ENCODE measurements at regions not wholly inside any gene's neighbourhood (a gene's known extent, or its start where the extent isn't known, plus 50 kb on each side); places are given as distances from the start of the nearest gene placed in this dataset.

DNA sequence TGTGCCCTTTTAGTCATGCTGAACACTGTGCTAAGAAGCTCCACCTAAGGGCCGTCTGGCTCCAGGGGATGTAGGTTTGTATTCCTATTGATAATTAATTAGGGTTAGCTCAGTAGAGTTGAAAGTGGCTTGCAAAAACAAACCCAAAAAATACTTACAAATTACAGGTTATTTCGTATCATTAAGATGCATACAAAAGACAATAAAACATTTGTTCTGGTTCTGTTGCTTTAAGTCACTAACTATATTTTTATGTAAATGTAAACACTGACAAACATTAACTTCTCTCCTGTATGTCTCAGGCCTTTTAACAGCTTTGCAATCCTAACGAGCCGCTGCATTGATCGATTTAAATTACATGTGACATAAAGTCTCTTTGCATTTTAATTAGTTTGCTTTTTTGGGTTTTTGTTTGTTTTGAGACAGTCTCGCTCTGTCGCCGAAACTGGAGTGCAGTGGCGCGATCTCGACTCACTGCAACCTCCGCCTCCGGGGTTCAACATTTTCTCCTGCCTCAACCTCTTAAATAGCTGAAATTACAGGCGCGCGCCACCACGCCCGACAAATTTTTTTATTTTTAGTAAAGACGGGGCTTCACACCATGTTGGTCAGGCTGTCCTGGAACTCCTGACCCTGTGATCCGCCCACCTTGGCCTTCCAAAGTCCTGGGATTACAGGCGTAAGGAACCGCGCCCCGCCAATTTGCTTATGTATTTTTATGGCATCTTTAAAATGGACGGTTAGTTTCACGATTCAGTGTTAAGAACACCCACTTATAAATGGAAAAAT is 110.9 kb downstream of the HFE start:
- peak in 2 of 4 experiments; percentile 7 to 37 for DNase-seq

DNA sequence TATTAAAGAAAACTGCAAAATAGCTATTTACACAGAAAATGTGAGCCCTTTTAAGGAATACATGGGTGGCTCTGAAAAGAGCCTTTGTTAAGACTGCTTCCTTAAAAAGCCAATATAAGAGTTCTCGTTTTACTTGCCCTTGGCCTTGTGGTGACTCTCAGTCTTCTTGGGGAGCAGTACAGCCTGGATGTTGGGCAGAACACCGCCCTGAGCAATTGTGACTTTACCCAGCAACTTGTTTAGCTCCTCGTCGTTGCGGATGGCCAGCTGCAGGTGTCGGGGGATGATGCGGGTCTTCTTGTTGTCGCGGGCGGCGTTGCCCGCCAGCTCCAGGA is 111.5 kb downstream of the HFE start:
- DNase-seq, result no peak

DNA sequence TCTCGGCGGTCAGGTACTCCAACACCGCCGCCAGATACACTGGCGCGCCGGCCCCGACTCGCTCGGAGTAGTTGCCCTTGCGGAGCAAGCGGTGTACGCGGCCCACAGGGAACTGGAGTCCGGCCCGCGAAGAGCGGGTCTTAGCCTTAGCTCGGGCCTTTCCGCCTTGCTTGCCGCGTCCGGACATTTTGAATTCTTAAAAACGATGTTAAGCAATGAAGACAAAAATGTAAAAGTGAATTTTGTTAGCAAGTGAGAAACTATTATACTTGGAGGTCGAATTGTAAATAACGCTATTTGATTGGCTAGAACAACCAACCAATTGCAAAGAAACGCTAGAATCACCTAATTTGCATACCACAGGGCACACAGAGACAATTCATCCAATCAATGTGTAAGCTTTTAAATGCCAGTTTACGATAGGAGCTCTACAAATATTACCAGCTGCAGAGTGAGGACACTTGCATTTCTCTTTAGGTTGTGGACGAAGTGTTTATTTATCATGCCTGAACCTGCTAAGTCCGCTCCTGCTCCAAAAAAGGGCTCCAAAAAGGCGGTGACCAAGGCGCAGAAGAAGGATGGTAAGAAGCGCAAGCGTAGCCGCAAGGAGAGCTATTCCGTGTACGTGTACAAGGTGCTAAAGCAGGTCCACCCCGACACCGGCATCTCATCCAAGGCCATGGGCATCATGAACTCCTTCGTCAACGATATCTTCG is 112.0 kb downstream of the HFE start:
- DNase-seq, result peak; percentile 23 to 51 (median 46)

DNA sequence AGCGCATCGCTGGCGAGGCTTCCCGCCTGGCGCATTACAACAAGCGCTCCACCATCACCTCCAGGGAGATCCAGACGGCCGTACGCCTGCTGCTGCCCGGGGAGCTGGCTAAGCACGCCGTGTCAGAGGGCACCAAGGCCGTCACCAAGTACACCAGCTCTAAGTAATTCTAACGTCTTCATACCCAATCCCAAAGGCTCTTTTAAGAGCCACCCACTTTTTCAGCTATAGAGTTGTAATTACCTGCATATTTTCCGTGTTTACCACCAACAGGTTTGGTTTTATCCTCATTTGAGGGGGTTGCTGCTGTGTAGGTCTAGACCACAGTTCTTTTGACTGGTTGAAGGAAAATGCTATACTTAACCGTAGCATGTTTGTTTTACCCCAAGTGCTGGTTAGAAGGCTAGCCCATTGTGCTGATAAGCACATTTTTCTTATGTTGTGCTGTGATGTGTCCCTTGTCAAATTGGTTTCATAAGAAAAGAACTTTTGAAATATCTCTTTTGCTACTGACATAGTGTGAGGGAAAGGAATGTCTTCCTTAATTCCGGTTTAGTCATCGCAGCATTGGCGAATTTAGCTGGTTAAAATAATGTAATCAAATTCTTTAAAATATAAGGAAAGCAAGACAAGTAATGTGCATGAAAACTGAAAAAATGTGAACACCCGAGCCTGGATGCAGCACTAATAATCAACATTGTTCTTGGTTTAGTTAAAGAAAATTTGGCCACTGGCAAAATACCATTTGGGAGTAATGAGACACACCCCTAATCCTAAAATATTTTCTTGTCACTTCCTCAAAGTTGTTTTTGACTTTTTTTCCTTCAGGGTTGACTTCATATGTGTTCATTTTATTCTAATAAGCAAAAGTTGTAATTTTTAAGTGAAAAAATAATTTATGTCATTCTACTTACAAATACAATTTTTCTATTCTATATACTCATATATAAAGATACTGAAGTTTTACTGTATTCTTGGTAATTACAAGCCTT is 112.8 kb downstream of the HFE start:
- no peak for DNase-seq

DNA sequence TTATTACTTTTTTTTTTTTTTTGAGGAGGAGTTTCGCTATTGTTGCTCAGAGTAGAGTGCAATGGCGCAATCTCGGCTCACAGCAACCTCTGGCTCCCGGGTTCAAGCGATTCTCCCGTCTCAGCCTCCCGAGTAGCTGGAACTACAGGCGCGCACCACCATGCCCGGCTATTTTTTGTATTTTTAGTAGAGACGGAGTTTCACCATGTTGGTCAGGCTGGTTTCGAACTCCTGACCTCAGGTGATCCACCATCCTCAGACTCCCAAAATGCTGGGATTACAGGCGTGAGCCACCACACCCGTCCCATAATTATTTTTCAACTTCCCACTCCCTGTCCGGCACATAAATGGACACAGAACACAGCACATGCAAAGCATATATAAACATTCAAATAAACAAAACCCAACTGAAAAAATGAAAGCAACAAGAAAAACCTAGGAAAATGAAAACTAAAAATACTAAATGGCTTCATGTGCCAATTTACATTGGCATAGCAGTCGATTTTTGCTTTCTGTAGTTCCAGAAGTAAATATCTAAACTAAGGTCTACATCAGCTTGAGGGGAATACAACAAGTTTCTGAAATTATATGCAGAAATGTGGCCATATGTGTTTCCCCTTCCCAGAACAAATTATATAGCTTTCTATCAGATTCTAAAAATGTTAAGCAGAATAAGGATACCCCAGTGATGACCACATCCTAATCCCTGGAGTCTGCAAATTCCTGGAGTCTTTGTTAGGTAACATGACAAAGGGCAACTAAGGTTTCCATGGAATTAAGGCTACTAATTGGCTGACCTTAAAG is 113.9 kb downstream of the HFE start:
- DNase-seq, result no peak

DNA sequence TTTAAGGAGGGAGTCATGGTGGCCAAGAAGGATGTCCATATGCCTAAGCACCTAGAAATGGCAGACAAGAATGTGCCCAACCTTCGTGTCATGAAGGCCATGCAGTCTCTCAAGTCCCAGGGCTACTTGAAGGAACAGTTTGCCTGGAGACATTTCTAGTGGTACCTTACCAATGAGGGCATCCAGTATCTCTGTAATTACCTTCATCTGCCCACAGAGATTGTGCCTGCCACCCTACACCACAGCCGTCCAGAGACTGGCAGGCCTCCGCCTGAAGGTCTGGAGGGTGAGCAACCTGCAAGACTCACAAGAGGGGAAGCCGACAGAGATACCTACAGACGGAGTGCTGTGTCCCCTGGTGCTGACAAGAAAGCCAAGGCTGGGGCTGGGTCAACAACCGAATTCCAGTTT is 115.0 kb downstream of the HFE start:
- DNase-seq, result no peak

DNA sequence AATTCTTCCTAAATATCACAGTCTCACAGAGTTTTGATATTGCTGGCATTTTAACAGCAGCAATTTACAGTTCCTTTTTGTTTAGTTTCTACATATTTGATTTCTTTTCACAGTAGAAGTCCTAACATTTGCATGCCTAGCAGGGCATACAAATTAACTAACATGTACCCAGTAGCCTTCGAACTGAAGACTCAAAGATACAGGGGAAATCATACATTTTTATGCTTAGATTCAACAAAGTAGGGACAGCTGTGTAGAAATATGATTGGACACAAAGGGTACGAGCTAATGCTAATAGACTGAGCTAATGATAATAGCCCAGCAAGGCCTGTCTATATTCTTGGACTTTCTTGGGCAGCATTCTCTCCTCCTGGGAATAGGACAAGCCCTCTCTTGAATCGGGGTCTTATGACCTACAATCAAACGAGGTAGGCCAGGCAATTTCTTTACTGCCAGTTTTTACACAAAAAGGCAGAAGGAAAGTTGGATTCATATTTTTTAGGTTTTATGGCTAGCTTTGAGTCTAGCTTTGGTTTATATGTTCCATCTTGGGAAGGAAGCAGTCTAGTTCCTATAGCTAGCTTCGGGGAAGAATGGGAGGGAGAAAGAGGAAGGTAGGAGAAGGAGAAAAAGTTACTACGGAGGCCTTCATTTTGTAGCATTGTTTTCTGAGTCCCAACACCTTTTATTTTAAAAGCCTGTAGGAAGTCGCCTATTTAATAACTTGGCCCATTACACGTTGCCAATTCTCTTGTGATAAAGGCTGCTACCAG is 115.8 kb downstream of the HFE start:
- DNase-seq, result no peak

DNA sequence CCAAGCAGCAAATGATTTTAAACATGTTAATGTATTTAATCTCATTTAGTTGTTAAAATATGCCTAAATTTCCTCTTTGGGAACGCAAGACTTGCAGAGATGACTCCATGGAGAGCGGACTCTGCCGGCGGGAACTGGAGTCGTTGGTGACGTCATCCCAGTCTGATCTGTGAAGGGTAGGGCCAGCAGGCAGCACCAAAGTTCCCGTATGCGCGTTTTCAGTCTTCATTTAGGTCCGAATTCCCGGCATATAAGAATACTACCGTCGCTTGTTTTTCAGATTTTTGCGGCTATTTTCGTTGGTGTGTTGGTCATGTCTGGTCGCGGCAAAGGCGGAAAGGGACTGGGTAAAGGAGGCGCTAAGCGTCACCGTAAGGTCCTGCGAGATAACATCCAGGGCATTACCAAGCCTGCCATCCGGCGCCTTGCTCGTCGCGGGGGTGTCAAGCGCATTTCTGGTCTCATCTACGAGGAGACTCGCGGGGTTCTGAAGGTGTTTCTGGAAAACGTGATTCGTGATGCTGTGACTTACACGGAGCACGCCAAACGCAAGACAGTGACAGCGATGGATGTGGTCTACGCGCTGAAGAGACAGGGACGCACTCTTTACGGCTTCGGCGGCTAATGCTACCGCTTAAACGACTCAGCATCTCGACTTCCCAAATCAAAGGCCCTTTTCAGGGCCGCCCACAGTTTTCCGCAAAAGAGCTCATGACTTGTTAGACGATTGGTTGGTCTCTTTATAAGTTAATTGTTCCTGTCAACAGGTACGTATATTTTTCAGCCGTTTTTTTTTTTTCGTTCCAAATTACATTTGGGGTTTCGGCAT is 117.3 kb downstream of the HFE start:
- peak; percentile 48 to 77 (median 62) for DNase-seq

DNA sequence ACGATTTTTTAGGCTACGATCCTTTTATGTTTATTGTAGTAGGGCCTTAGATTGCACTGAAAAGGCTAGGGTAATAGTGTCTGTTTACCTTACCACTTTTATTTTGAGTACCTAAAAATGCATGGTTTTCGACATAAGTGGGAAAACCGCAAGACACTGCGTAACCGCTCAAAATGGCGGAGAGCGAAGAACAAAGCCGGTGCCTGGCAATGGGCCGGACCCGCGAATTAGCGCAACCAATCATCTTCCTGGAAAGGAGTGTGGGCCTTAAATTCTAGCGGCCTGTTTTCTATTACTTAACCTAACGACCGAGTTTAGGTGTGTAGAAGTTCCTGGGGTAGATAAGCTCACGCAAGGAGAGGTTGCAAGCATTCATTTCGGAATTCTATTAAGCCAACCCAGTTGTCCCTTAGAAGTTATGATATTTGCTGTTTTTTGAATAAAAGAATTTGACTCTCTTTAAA is 118.0 kb downstream of the HFE start:
- peak; percentile 27 to 71 (median 54) for DNase-seq

DNA sequence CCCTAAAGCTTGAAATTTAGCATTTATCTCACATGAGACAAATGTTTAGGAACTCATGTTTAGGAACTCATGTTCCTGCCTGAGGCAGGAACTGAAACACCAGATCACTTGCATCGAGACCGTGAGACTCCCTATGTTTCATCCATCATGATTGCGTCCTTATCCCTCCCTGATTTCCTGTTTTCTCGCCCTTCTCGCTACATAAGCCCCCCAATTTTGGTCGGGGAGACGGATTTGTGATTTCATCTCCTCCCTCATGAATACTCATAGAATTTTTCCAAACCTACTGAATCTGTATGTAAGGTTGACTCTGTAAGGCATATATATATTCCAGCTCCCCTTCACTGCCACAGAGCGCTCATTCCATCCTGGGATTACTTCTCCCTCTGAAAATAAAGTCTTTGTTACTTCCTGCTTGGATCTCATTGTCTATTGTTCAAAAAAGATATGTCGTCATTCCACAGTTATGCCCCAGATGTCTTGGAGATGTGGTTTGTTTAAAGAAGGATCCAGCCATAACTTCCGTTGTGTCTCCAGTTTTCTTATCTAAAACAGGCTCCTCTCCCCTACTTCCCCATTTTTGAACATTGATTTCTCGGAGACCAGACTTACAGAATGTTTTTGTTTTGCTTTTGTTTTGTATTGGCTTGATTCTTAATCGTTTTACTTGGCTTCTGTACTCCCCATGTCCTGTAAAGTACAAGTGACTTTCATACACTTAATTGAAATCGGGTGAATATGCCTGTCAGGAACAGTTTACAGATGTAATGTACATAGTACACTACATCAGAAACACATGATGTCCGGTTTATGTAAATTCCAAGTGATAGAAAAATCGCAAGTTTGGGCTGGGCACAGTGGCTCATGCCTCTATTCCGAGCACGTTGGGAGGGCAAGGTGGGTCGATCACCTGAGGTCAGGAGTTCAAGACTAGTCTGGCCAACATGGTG is 118.7 kb downstream of the HFE start:
- no peak for DNase-seq

DNA sequence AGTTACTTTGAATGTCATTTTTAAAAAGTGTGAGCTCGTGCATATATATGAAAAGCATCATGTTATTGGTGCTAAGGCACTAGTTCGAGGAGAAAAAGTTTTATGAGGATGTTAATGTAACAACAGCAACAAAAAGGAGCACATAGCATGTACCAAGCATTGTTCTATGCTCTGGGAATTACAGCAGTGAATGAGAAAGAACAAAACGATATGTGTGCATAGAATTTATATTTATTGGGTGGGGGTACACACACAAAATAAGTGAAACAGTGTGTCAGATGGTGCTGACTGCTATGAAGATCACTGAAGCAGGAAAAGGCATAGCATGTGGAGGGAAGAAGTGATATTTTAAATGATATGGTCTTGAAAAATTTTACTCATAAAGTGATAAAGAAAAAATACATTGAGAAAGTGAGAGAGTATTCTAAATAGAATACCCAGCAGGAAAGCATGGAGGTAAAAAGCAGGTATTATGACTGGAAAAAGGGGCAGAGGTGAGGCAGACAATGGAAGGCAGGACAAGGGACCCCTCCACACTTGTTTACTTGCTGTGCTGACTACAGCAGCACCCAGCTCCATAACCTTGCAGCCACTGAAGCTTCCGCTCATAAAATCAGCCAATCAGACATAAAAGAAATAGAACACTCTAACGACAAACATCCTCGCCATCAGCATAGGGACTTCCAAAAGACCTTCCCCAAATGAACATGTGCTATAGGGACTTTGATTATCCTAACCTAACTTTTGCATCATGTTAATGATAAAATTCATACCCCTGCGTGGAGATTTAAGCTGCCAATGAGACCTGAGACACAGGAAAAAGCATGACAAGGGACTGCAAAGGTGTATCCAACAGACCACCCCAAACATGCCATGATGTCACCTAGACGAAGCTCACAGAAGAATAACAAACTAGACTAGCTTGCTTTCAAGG is 119.9 kb downstream of the HFE start:
- no peak for DNase-seq

DNA sequence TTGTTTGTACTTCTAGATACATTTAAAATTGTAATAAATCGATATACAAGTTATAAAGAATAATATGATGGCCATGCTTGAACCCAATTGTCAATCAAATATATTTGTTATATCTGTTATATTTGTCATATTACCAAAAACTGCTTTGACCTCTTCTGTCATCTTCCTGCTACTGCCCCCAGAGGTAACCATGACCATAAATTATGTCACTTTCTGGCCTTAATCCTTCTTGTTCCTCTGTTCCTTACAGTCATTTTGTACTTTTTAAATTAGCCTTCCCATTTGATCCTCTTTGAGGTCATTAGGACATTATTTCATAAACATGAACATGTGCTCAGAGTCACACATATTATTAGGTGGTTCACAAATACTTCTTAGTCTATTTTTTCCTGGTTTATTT is 124.7 kb downstream of the HFE start:
- DNase-seq, result no peak

DNA sequence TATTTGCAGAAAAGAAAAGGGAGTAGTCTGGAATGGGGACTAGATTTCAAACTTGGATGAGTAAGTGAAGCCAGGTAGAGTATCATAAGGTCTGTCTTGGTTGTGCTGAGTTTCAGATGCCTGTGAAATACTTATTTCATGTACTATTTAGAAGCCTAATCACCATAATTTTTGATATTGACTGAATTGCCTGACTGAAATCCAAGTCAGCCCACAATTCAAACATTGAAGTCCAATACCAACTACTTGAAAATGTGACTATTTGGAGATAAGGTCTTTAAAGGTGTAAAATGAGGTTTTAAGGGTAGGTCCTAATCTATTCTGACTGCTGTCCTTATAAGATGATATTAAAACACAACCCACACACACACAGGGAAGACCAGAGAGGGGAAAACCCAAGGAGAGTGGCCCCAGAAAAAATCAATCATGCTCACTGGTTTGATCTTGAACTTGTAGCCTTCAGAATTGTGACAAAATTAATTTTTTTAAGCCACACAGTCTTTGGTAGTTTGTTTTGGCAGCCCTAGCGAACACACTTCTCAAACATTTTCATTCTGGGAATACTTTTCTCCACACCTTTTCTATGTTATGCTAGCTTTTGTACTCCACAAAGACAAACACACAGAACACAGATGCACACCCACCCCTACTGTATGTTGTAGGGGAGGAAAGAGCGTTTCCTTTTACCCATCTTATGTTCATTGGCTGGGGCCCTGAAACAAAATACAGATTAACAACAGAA is 126.3 kb downstream of the HFE start:
- no peak for DNase-seq

DNA sequence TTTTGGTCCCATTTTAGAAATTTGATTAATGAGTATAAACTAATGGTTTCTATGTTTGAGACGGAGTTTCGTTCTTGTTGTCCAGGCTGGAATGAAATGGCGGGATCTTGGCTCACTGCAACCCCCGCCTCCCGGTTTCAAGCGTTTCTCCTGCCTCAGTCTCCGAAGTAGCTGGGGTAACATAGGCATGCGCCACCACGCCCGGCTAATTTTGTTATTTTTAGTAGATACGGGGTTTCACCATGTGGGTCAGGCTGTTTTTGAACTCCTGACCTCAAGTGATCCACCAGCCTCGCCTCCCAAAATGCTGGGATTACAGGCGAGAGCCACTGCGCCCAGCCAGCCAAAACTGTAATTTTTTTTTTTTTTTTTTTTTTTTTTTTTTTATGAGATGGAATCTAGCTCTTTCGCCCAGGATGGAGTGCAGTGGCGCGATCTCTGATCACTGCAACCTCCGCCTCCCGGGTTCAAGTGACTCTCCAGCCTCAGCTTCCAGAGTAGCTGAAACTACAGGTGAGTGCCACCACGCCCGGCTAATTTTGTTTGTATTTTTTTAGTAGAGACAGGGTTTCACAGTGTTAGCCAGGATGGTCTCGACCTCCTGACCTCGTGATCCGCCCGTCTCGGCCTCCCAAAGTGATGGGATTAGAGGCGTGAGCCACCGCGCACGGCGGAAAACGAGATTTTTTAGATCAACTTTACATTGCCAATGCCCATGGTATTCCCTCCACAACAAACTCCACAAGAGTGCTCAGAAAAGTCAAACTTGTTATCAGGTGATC is 127.8 kb downstream of the HFE start:
- no peak for DNase-seq

DNA sequence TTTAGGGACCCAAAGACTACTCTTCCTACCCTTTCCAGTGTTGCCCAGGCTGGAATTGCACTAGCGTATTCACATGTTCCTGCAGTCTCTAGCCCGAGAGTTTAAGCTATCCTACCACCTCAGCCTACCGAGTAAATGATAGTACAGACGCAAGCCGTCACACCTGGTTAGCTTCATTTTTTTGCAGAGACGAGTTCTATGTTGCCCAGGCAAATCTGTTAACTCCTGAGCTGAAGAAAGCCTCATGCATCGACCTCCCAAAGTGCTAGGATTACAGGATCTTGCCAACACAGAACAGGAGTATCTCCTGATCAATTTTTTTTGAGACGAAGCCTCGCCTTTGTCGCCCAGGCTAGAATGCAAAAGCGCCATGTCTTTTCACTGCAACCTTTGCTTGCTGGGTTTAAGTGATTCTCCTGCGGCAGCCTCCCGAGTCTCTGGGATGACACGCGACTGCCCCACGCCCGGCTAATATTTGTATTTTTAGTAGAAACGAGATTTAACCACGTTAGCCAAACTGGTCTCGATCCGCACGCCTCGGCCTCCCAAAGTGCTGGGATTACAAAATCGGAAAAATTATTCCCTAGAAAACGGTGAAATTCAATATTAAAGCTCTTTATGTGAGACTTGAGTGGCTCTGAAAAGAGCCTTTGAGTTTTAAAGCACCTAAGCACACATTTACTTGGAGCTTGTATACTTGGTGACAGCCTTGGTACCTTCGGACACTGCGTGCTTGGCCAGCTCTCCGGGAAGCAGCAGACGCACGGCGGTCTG is 128.5 kb downstream of the HFE start:
- no peak for DNase-seq
